ENCODE measurements at regions not wholly inside any gene's neighbourhood (a gene's known extent, or its start where the extent isn't known, plus 50 kb on each side); places are given as distances from the start of the nearest gene placed in this dataset.
A peak's percentile ranks its signal among the peaks of the same experiment; 100 is the strongest.

- peak; percentile 33; the same call in 1 of the 2 replicates for TF ChIP-seq RUNX3 (IDR thresholded peaks at IDR 0.05; ENCODE audit: low read length)
- no peak for TF ChIP-seq NR2F1 (conservative IDR thresholded peaks at IDR 0.05)
- no peak for TF ChIP-seq RELA (IDR thresholded peaks at IDR 0.05; ENCODE audit: borderline replicate concordance, partially characterized antibody)
Observed at GRCh38 chr9:134983074-134983473, 65.4 kb upstream of the FCN1 start (continued).

- H3K27ac ChIP-seq (ENCODE audit: control insufficient read depth, insufficient read depth), result no peak overlapping the region
- SMC1A ChIA-PET (ENCODE audit: uncharacterized antibody, unreplicated experiment), result interaction anchor here (1.4 to 2.3 kb wide), 2 partner anchors 201 to 205 kb away, joined by 8 to 9 read pairs; no protein-coding TSS in a partner anchor
- H3K36me3 ChIP-seq (ENCODE audit: control insufficient read depth in 2 of 2, insufficient read depth in 2 of 2, low read length in 1 of 2), result no peaks in the 10 kb centered on the region
- POLR2A ChIA-PET, result no interaction called here
- BruUV-seq (replicated peaks), result no TSS peak
- H2AFZ ChIP-seq (ENCODE audit: control insufficient read depth, low read depth, low read length), result no peak overlapping the region
- H4K20me1 ChIP-seq (ENCODE audit: control insufficient read depth, insufficient read depth), result no peaks in the 10 kb centered on the region
- intact Hi-C loops (cut with micrococcal nuclease; ENCODE audit: unreplicated experiment), result loop anchor here (5.0 kb wide), 2 partner anchors 206 to 286 kb away; no protein-coding TSS in a partner anchor
- WGBS (ENCODE audit: insufficient coverage, insufficient replicate concordance, low lambda C conversion rate, missing lambda C conversion rate), result 44% methylated on average over 14 of the region's 14 CpGs
- no peak overlapping the region for H3K4me2 ChIP-seq (ENCODE audit: control insufficient read depth, insufficient read depth)
- RAD21 ChIA-PET (ENCODE audit: unreplicated experiment), result no interaction called here
- CTCF ChIA-PET, result interaction anchor here (0.6 to 2.4 kb wide), 10 partner anchors 51 to 534 kb away, joined by 3 to 17 read pairs (median 4); no protein-coding TSS in a partner anchor
- no peaks in the 10 kb centered on the region for H3K4me1 ChIP-seq (ENCODE audit: control insufficient read depth, insufficient read depth, low read length)
- DNase-seq (ENCODE audit: low read depth, low spot score) (no peak), FAIRE-seq (no peak), ATAC-seq (no peak)
- no peaks in the 10 kb centered on the region for H3K79me2 ChIP-seq (ENCODE audit: control insufficient read depth, insufficient read depth, low read length)
- no peaks in the 10 kb centered on the region for H3K27me3 ChIP-seq (replicated peaks in 1 of 2; ENCODE audit: control insufficient read depth in 2 of 2, insufficient read depth in 2 of 2, low read length in 1 of 2)
- peaks cover 5% of the 10 kb centered on the region; the same call in 2 of the 3 replicates for H3K9me3 ChIP-seq (replicated peaks; ENCODE audit: control insufficient read depth, insufficient read depth, low read length)
- H3K4me3 ChIP-seq, result no peak overlapping the region
- in situ Hi-C loops (cut with MboI), result loop anchor here (5.0 kb wide), 1 partner anchor 286 kb away; no protein-coding TSS in a partner anchor
- no peak overlapping the region for H3K9ac ChIP-seq (ENCODE audit: control insufficient read depth, insufficient read depth, low read length)
- no peak for TF ChIP-seq BCLAF1 (IDR thresholded peaks at IDR 0.05)
- TF ChIP-seq MTA3 (IDR thresholded peaks at IDR 0.05; ENCODE audit: borderline replicate concordance, low read length), result no peak
- no peak for TF ChIP-seq CBFB (IDR thresholded peaks at IDR 0.05; ENCODE audit: low read depth)
Observed at GRCh38 chr9:134983506-134984371, 66.0 kb upstream of the FCN1 start.
